OCI-LY7 (cell line): ENCODE measurements at regions not wholly inside any gene's neighbourhood (a gene's known extent, or its start where the extent isn't known, plus 50 kb on each side); places are given as distances from the start of the nearest gene placed in this dataset.

ENCODE experiments used
- EZH2phosphoT487 ChIP-seq: fragments of 200-600 bp; sonication (generic); IDR thresholded peaks from 2 replicates; pipeline ENCODE4 v1.6.1; 2018; ENCODE audit warnings: low read depth, borderline replicate concordance, mild to moderate bottlenecking, mixed run types, antibody characterized with exemption, low read length, moderate library complexity, mixed read lengths
- TF ChIP-seq, protein P1 (sequence below): fragments of 200-600 bp; sonication (generic); conservative IDR thresholded peaks from 2 replicates; pipeline ENCODE4 v1.5.1; 2014; ENCODE audit warnings: mild to moderate bottlenecking, antibody characterized with exemption, low read length, moderate library complexity, mixed read lengths

- TF ChIP-seq, protein P1, sequence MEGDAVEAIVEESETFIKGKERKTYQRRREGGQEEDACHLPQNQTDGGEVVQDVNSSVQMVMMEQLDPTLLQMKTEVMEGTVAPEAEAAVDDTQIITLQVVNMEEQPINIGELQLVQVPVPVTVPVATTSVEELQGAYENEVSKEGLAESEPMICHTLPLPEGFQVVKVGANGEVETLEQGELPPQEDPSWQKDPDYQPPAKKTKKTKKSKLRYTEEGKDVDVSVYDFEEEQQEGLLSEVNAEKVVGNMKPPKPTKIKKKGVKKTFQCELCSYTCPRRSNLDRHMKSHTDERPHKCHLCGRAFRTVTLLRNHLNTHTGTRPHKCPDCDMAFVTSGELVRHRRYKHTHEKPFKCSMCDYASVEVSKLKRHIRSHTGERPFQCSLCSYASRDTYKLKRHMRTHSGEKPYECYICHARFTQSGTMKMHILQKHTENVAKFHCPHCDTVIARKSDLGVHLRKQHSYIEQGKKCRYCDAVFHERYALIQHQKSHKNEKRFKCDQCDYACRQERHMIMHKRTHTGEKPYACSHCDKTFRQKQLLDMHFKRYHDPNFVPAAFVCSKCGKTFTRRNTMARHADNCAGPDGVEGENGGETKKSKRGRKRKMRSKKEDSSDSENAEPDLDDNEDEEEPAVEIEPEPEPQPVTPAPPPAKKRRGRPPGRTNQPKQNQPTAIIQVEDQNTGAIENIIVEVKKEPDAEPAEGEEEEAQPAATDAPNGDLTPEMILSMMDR, result no peak
- no peak for TF ChIP-seq EZH2phosphoT487
These were observed 153.0 kb upstream of the TRPC5 start for GRCh38 chrX:112235547-112235946.
